Bone marrow (tissue), 2 donors: ENCODE measurements at regions not wholly inside any gene's neighbourhood (a gene's known extent, or its start where the extent isn't known, plus 50 kb on each side); places are given as distances from the start of the nearest gene placed in this dataset.

Experiments
- DNase-seq, 2 donors: peaks; one replicate each; lab custom pipeline; 2025; lab: John Stamatoyannopoulos, UW

GRCh38 chr1:57722285-57722978, 298.6 kb upstream of the DAB1 start:
- DNase-seq: no peak

GRCh38 chr1:57721001-57721400, 297.1 kb upstream of the DAB1 start:
- no peak for DNase-seq

- DNase-seq: no peak
These were observed 295.4 kb upstream of the DAB1 start for GRCh38 chr1:57719274-57719673.

GRCh38 chr1:57713501-57713900, 289.6 kb upstream of the DAB1 start:
- DNase-seq: no peak

GRCh38 chr1:57712846-57713245, 289.0 kb upstream of the DAB1 start:
- DNase-seq: no peak

GRCh38 chr1:57711326-57711725, 287.5 kb upstream of the DAB1 start:
- no peak for DNase-seq

GRCh38 chr1:57707631-57708030, 283.8 kb upstream of the DAB1 start:
- no peak for DNase-seq

GRCh38 chr1:57704811-57705210, 281.0 kb upstream of the DAB1 start:
- DNase-seq: no peak

- DNase-seq: no peak
These were observed 280.4 kb upstream of the DAB1 start for GRCh38 chr1:57704231-57704630.

GRCh38 chr1:57696904-57697303, 273.0 kb upstream of the DAB1 start:
- DNase-seq: no peak

GRCh38 chr1:57696043-57696442, 272.2 kb upstream of the DAB1 start:
- no peak for DNase-seq

- no peak for DNase-seq
These were observed 262.4 kb upstream of the DAB1 start for GRCh38 chr1:57686306-57686705.

- DNase-seq: no peak
These were observed 259.4 kb upstream of the DAB1 start for GRCh38 chr1:57683037-57683942.

GRCh38 chr1:57678138-57678537, 254.3 kb upstream of the DAB1 start:
- DNase-seq: no peak

- no peak for DNase-seq
These were observed 251.9 kb upstream of the DAB1 start for GRCh38 chr1:57675776-57676175.

GRCh38 chr1:57674801-57675200, 250.9 kb upstream of the DAB1 start:
- no peak for DNase-seq

GRCh38 chr1:57672346-57673140, 248.7 kb upstream of the DAB1 start:
- no peak for DNase-seq

GRCh38 chr1:57671750-57672149, 247.9 kb upstream of the DAB1 start:
- DNase-seq: no peak

GRCh38 chr1:57659804-57660203, 235.9 kb upstream of the DAB1 start:
- no peak for DNase-seq

GRCh38 chr1:57655161-57655560, 231.3 kb upstream of the DAB1 start:
- DNase-seq: no peak

- no peak for DNase-seq
These were observed 220.8 kb upstream of the DAB1 start for GRCh38 chr1:57644667-57645066.

- DNase-seq: no peak
These were observed 214.4 kb upstream of the DAB1 start for GRCh38 chr1:57638239-57638638.

GRCh38 chr1:57637155-57637554, 213.3 kb upstream of the DAB1 start:
- DNase-seq: no peak
